H9 (cell line): ENCODE measurements at regions not wholly inside any gene's neighbourhood (a gene's known extent, or its start where the extent isn't known, plus 50 kb on each side); places are given as distances from the start of the nearest gene placed in this dataset.

Experiments
- DNase-seq: peaks from one replicate; pipeline ENCODE4 v3.0.0-alpha.2; 2017
- H2AFZ ChIP-seq: one replicate; pipeline ENCODE4 v1.6.1; 2013; ENCODE audit warnings: mild to moderate bottlenecking, low read length, control low read depth, moderate library complexity
- H2AK5ac ChIP-seq: 2 replicates; pipeline ENCODE4 v1.6.1; 2013; ENCODE audit warnings: low read length, control low read depth, mixed read lengths; ENCODE audit not compliant: insufficient read length
- H2BK120ac ChIP-seq: one replicate; pipeline ENCODE4 v1.6.1; 2013; ENCODE audit warnings: low read depth, mild to moderate bottlenecking, low read length, control low read depth, inconsistent platforms; ENCODE audit not compliant: poor library complexity, severe bottlenecking
- H2BK12ac ChIP-seq: 2 replicates; pipeline ENCODE4 v1.6.1; 2013; ENCODE audit warnings: low read length, control low read depth, mixed read lengths, low read depth; ENCODE audit not compliant: insufficient read length
- H2BK15ac ChIP-seq: 2 replicates; pipeline ENCODE4 v1.6.1; 2013; ENCODE audit warnings: low read depth, low read length, control low read depth
- H2BK20ac ChIP-seq: one replicate; pipeline ENCODE4 v1.6.1; 2013; ENCODE audit warnings: low read depth, mild to moderate bottlenecking, low read length, control low read depth, inconsistent platforms; ENCODE audit not compliant: poor library complexity, severe bottlenecking
- H2BK5ac ChIP-seq: 2 replicates; pipeline ENCODE4 v1.6.1; 2013; ENCODE audit warnings: low read length, control low read depth, mixed read lengths; ENCODE audit not compliant: insufficient read length
- H3K14ac ChIP-seq: 2 replicates; pipeline ENCODE4 v1.6.1; 2013; ENCODE audit warnings: low read length, control low read depth; ENCODE audit not compliant: insufficient read depth
- H3K18ac ChIP-seq: 2 replicates; pipeline ENCODE4 v1.6.1; 2013; ENCODE audit warnings: low read depth, mild to moderate bottlenecking, mixed read lengths, low read length, control low read depth; ENCODE audit not compliant: insufficient read length
- H3K23ac ChIP-seq: 2 replicates; pipeline ENCODE4 v1.6.1; 2013; ENCODE audit warnings: low read length, control low read depth, mixed read lengths, low read depth; ENCODE audit not compliant: insufficient read length
- H3K23me2 ChIP-seq: 2 replicates; pipeline ENCODE4 v1.6.1; 2013; ENCODE audit warnings: low read depth, mild to moderate bottlenecking, mixed read lengths, low read length, control low read depth; ENCODE audit not compliant: insufficient read length, poor library complexity, severe bottlenecking
- H3K27ac ChIP-seq: 2 replicates; pipeline ENCODE4 v1.5.1; 2013; ENCODE audit warnings: low read length, control low read depth, mixed read lengths, low read depth; ENCODE audit not compliant: insufficient read length
- H3K27me3 ChIP-seq: 2 replicates; pipeline ENCODE4 v1.6.1; 2013; ENCODE audit warnings: low read length, control low read depth, inconsistent platforms; ENCODE audit not compliant: insufficient read depth
- H3K4ac ChIP-seq: 2 replicates; pipeline ENCODE4 v1.6.1; 2013; ENCODE audit warnings: low read depth, mild to moderate bottlenecking, control low read depth, inconsistent platforms, low read length, moderate library complexity
- H3K4me1 ChIP-seq: 2 replicates; pipeline ENCODE4 v1.6.1; 2013; ENCODE audit warnings: low read length, control low read depth, inconsistent platforms; ENCODE audit not compliant: insufficient read depth
- H3K4me2 ChIP-seq: 2 replicates; pipeline ENCODE4 v1.6.1; 2013; ENCODE audit warnings: low read length, control low read depth, mixed read lengths; ENCODE audit not compliant: insufficient read length, insufficient read depth
- H3K56ac ChIP-seq: 2 replicates; pipeline ENCODE4 v1.6.1; 2013; ENCODE audit warnings: low read depth, mild to moderate bottlenecking, mixed read lengths, low read length, control low read depth; ENCODE audit not compliant: insufficient read length
- H3K79me1 ChIP-seq: 2 replicates; pipeline ENCODE4 v1.6.1; 2013; ENCODE audit warnings: low read depth, mild to moderate bottlenecking, moderate library complexity, low read length, control low read depth, inconsistent platforms; ENCODE audit not compliant: insufficient read depth, poor library complexity, severe bottlenecking
- H3K79me2 ChIP-seq: 2 replicates; pipeline ENCODE4 v1.6.1; 2013; ENCODE audit warnings: low read length, control low read depth, inconsistent platforms; ENCODE audit not compliant: insufficient read depth
- H3K9ac ChIP-seq: 2 replicates; pipeline ENCODE4 v1.6.1; 2013; ENCODE audit warnings: low read length, control low read depth, mixed read lengths; ENCODE audit not compliant: insufficient read length; ENCODE audit errors: extremely low read depth
- H3K9me3 ChIP-seq: one replicate; pipeline ENCODE4 v1.6.1; 2013; ENCODE audit warnings: low read depth, low read length, inconsistent platforms; ENCODE audit not compliant: control insufficient read depth
- H3T11ph ChIP-seq: one replicate; pipeline ENCODE4 v1.6.1; 2013; ENCODE audit warnings: mild to moderate bottlenecking, low read length, control low read depth, inconsistent platforms
- H4K20me1 ChIP-seq: one replicate; pipeline ENCODE4 v1.6.1; 2013; ENCODE audit not compliant: control insufficient read depth, insufficient read length, insufficient read depth
- H4K5ac ChIP-seq: 2 replicates; pipeline ENCODE4 v1.6.1; 2013; ENCODE audit warnings: low read depth, mild to moderate bottlenecking, mixed read lengths, low read length, control low read depth; ENCODE audit not compliant: insufficient read length
- H4K8ac ChIP-seq: replicated peaks from 2 replicates; pipeline ENCODE4 v1.6.1; 2013; ENCODE audit warnings: low read length, control low read depth, mixed read lengths, low read depth; ENCODE audit not compliant: insufficient read length
- H4K91ac ChIP-seq: 2 replicates; pipeline ENCODE4 v1.6.1; 2013; ENCODE audit warnings: low read depth, mild to moderate bottlenecking, moderate library complexity, mixed read lengths, low read length, control low read depth; ENCODE audit not compliant: insufficient read length
- H3K27ac Mint-ChIP-seq, 3 experiments: 2 replicates in 2 of 3; 3 replicates in 1 of 3; pipeline ENCODE4 v1.8.0; 2020 to 2021; ENCODE audit warnings: mixed read lengths in 3 of 3, mild to moderate bottlenecking in 1 of 3, moderate library complexity in 1 of 3
- H3K27me3 Mint-ChIP-seq: 2 replicates; pipeline ENCODE4 v1.8.0; 2021; ENCODE audit warnings: low read depth, mild to moderate bottlenecking, moderate library complexity, mixed read lengths
- H3K36me3 Mint-ChIP-seq, 3 experiments: 2 replicates in 2 of 3; 3 replicates in 1 of 3; pipeline ENCODE4 v1.8.0; 2020 to 2021; ENCODE audit warnings: low read depth in 3 of 3, mixed read lengths in 3 of 3; ENCODE audit not compliant: insufficient read depth in 1 of 3
- H3K4me1 Mint-ChIP-seq, 2 experiments: 2 replicates each; pipeline ENCODE4 v1.8.0; 2020; ENCODE audit warnings: mixed read lengths in 2 of 2
- H3K4me3 Mint-ChIP-seq, 2 experiments: 2 replicates in 1 of 2; 3 replicates in 1 of 2; pipeline ENCODE4 v1.8.0; 2020 to 2021; ENCODE audit warnings: mild to moderate bottlenecking in 2 of 2, mixed read lengths in 2 of 2, moderate library complexity in 1 of 2
- H3K9me3 Mint-ChIP-seq, 2 experiments: 2 replicates in 1 of 2; 3 replicates in 1 of 2; pipeline ENCODE4 v1.8.0; 2020; ENCODE audit warnings: mild to moderate bottlenecking in 2 of 2, mixed read lengths in 2 of 2, moderate library complexity in 1 of 2
- CTCF ChIP-seq: fragments of 200-600 bp; sonication (generic); conservative IDR thresholded peaks from 3 replicates; pipeline ENCODE4 v1.8.0; 2021; ENCODE audit warnings: antibody characterized with exemption, mild to moderate bottlenecking

GRCh38 chr5:83777856-83778255 is 57.2 kb upstream of the HAPLN1 start:
- H3K79me2 ChIP-seq, result no peaks in the 10 kb centered on the region
- H3K4me3 Mint-ChIP-seq, result no peak overlapping the region
- no peak overlapping the region for H4K8ac ChIP-seq
- H2BK15ac ChIP-seq, result no peak overlapping the region
- no peaks in the 10 kb centered on the region for H3K23me2 ChIP-seq
- no peak overlapping the region for H3K56ac ChIP-seq
- no peak overlapping the region for H2BK120ac ChIP-seq
- H3K14ac ChIP-seq, result no peak overlapping the region
- H3K4ac ChIP-seq, result no peak overlapping the region
- no peak overlapping the region for H3K4me2 ChIP-seq
- no peaks in the 10 kb centered on the region for H3K4me1 Mint-ChIP-seq
- H4K91ac ChIP-seq, result no peak overlapping the region
- no peaks in the 10 kb centered on the region for H4K20me1 ChIP-seq
- H3K27ac ChIP-seq, result no peak overlapping the region
- no peak overlapping the region for H2BK20ac ChIP-seq
- no peak overlapping the region for H2BK12ac ChIP-seq
- no peak for TF ChIP-seq CTCF
- H3K9me3 ChIP-seq, result no peaks in the 10 kb centered on the region
- H2AK5ac ChIP-seq, result no peak overlapping the region
- no peaks in the 10 kb centered on the region for H3K27me3 ChIP-seq
- no peaks in the 10 kb centered on the region; a peak in 1 of 5 replicates for H3K9me3 Mint-ChIP-seq
- no peak for DNase-seq
- H4K5ac ChIP-seq, result no peak overlapping the region
- no peaks in the 10 kb centered on the region for H3K27me3 Mint-ChIP-seq
- H3K27ac Mint-ChIP-seq, result no peak overlapping the region
- no peak overlapping the region for H2BK5ac ChIP-seq
- no peak overlapping the region for H3T11ph ChIP-seq
- H2AFZ ChIP-seq, result no peak overlapping the region
- H3K18ac ChIP-seq, result no peak overlapping the region
- no peaks in the 10 kb centered on the region for H3K4me1 ChIP-seq
- no peaks in the 10 kb centered on the region for H3K79me1 ChIP-seq
- no peak overlapping the region for H3K23ac ChIP-seq
- no peaks in the 10 kb centered on the region for H3K36me3 Mint-ChIP-seq
- no peak overlapping the region for H3K9ac ChIP-seq
